HepG2 (cell line): ENCODE measurements at regions not wholly inside any gene's neighbourhood (a gene's known extent, or its start where the extent isn't known, plus 50 kb on each side); places are given as distances from the start of the nearest gene placed in this dataset.
A peak's percentile ranks its signal among the peaks of the same experiment; 100 is the strongest.

Experiments used
- ATAC-seq: fragments of 200-7000 bp; cut with Tn5 transposase; 3 replicates; pipeline ENCODE4 v1.9.1; 2020; ENCODE audit warnings: mild to moderate bottlenecking, moderate library complexity
- BruUV-seq: library from RNA; stranded (reverse); fragments of 400-500 nt; replicated peaks from 2 replicates; lab custom pipeline; 2021; lab: Mats Ljungman, UMichigan
- CTCF ChIA-PET: fragments of 300-600 bp; formaldehyde crosslinking; extraction: SDS; loops from one replicate; lab custom pipeline; 2021; ENCODE audit warnings: low total read pairs, inconsistent platforms, low intra/inter-chr PET ratio; lab: Yijun Ruan, JAX
- POLR2A ChIA-PET: fragments of 350-600 bp; sonication (Branson Sonifier 250); formaldehyde crosslinking; loops from one replicate; lab custom pipeline; 2020; ENCODE audit warnings: antibody characterized with exemption, inconsistent platforms; lab: Yijun Ruan, JAX
- DNase-seq: peaks from one replicate; pipeline ENCODE4 v3.0.0-alpha.2; 2015; ENCODE audit warnings: low spot score
- FAIRE-seq: peaks from 3 replicates; lab custom pipeline; 2011; peaks lifted over from hg19 to GRCh38; lab: Jason Lieb, UNC
- H2AFZ ChIP-seq: one replicate; pipeline ENCODE4 v1.6.1; 2011; ENCODE audit warnings: low read length, inconsistent platforms
- H3K27ac ChIP-seq: fragments of 300-600 bp; 3 replicates; pipeline ENCODE4 v1.8.0; 2011; ENCODE audit warnings: mixed run types, mild to moderate bottlenecking, mixed read lengths, low read length, inconsistent platforms; ENCODE audit not compliant: insufficient read depth; ENCODE audit errors: extremely low read length
- H3K27me3 ChIP-seq, 2 experiments: fragments of 200-600 bp in 1 of 2; 2 replicates in 1 of 2; 3 replicates in 1 of 2; pipeline versions ENCODE4 v1.6.0 to v1.8.0; 2011; ENCODE audit warnings: low read length in 2 of 2, mild to moderate bottlenecking in 2 of 2, moderate library complexity in 2 of 2, inconsistent platforms in 1 of 2; ENCODE audit not compliant: insufficient read depth in 2 of 2, control insufficient read depth in 1 of 2
- H3K36me3 ChIP-seq, 2 experiments: fragments of 200-600 bp in 1 of 2; replicated peaks in 1 of 2; 2 replicates in 1 of 2; 3 replicates in 1 of 2; pipeline versions ENCODE4 v1.5.1 to v1.8.0; 2011; ENCODE audit warnings: low read length in 2 of 2, inconsistent platforms in 1 of 2; ENCODE audit not compliant: insufficient read depth in 2 of 2, control insufficient read depth in 1 of 2
- H3K4me1 ChIP-seq: 2 replicates; pipeline ENCODE4 v1.5.1; 2012; ENCODE audit warnings: low read length, inconsistent platforms; ENCODE audit not compliant: insufficient read depth
- H3K4me2 ChIP-seq: 2 replicates; pipeline ENCODE4 v1.6.0; 2011; ENCODE audit warnings: low read depth, low read length, inconsistent platforms
- H3K4me3 ChIP-seq, 3 experiments: fragments of 200-600 bp in 1 of 3; sonication (generic), shearing (Covaris generic) in 1 of 3; replicated peaks in 1 of 3; 2 replicates each; pipeline ENCODE4 v1.5.1; 2011 to 2016; ENCODE audit warnings: low read length in 3 of 3, inconsistent platforms in 2 of 3, low read depth in 2 of 3, mild to moderate bottlenecking in 2 of 3, control low read depth in 1 of 3, mixed read lengths in 1 of 3; ENCODE audit not compliant: insufficient read depth in 1 of 3
- H3K79me2 ChIP-seq: one replicate; pipeline ENCODE4 v1.6.1; 2011; ENCODE audit warnings: low read length, inconsistent platforms; ENCODE audit not compliant: insufficient read depth
- H3K9ac ChIP-seq: 2 replicates; pipeline ENCODE4 v1.6.0; 2011; ENCODE audit warnings: mild to moderate bottlenecking, low read depth, low read length, inconsistent platforms; ENCODE audit not compliant: insufficient read depth
- H3K9me3 ChIP-seq: 2 replicates; pipeline ENCODE4 v1.5.1; 2012; ENCODE audit warnings: mild to moderate bottlenecking, low read length
- H4K20me1 ChIP-seq: 2 replicates; pipeline ENCODE4 v1.6.0; 2011; ENCODE audit warnings: inconsistent platforms, mild to moderate bottlenecking, low read length, moderate library complexity; ENCODE audit not compliant: insufficient read depth
- TFE3 ChIP-seq: IDR thresholded peaks from 2 replicates; pipeline ENCODE4 v1.6.1; 2016
- WGBS: methylation state at CpG from one replicate; pipeline ENCODE4 v1.1.6; 2017; ENCODE audit warnings: low lambda C conversion rate; 5-methylcytosine and 5-hydroxymethylcytosine counted together
- in situ Hi-C: cut with HindIII; loops from 2 replicates; pipeline ENCODE4 v1.10.0; 2017; ENCODE audit warnings: low pct_unique_long_range_greater_than_20kb; ENCODE audit not compliant: extremely low pct_ligation_motif_present
- intact Hi-C: fragments of 100-400 bp; cut with micrococcal nuclease; formaldehyde crosslinking; loops from one replicate; pipeline ENCODE4 v1.10.0; 2022; ENCODE audit not compliant: unreplicated experiment
- TF ChIP-seq, protein P1 (sequence below), 2 experiments: fragments of 450-650 bp in 1 of 2; sonication (generic) in 1 of 2; formaldehyde crosslinking in 1 of 2; IDR thresholded peaks; 2 replicates each; pipeline versions ENCODE4 v1.6.1 to v1.8.0; 2016 to 2022; ENCODE audit warnings: antibody characterized with exemption in 1 of 2, mild to moderate bottlenecking in 1 of 2, missing genetic modification reagents in 1 of 2

DNA sequence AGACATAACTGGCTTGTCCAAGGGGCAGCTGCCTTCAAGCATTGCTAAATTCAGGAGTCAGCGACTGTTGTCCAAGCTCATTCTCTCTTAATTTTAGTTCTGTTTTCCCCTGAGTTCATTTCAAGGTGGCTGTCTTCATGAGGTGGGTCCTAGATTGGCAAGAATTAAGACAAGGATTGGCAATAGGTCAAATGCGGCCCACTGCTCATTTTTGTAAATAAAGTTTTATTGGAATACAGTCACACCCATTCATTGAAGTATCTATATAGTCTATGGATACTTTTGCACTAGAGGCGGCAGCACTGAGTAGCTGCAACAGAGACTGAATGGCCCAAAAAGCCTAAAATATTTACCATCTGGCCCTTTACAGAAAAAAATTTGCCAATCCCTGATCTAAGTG, 73.8 kb downstream of the TMEM114 start:
- Histone ChIP-seq H3K4me2 (no peak overlapping the region), H4K20me1 (no peaks in the 10 kb centered on the region), H3K36me3 (no peaks in the 10 kb centered on the region), H3K4me3 (no peak overlapping the region), H3K9me3 (no peaks in the 10 kb centered on the region), H3K27me3 (peaks cover 0 to 57% of the 10 kb centered on the region in 2 experiments; a peak in 3 of 5 replicates), H3K4me1 (no peaks in the 10 kb centered on the region), H2AFZ (no peak overlapping the region), H3K9ac (no peak overlapping the region), H3K27ac (no peak overlapping the region), H3K79me2 (no peaks in the 10 kb centered on the region)
- WGBS = 51% methylated on average over 3 of the region's 3 CpGs
- FAIRE-seq (no peak), DNase-seq (no peak), ATAC-seq (no peak)
- TF ChIP-seq, protein P1, sequence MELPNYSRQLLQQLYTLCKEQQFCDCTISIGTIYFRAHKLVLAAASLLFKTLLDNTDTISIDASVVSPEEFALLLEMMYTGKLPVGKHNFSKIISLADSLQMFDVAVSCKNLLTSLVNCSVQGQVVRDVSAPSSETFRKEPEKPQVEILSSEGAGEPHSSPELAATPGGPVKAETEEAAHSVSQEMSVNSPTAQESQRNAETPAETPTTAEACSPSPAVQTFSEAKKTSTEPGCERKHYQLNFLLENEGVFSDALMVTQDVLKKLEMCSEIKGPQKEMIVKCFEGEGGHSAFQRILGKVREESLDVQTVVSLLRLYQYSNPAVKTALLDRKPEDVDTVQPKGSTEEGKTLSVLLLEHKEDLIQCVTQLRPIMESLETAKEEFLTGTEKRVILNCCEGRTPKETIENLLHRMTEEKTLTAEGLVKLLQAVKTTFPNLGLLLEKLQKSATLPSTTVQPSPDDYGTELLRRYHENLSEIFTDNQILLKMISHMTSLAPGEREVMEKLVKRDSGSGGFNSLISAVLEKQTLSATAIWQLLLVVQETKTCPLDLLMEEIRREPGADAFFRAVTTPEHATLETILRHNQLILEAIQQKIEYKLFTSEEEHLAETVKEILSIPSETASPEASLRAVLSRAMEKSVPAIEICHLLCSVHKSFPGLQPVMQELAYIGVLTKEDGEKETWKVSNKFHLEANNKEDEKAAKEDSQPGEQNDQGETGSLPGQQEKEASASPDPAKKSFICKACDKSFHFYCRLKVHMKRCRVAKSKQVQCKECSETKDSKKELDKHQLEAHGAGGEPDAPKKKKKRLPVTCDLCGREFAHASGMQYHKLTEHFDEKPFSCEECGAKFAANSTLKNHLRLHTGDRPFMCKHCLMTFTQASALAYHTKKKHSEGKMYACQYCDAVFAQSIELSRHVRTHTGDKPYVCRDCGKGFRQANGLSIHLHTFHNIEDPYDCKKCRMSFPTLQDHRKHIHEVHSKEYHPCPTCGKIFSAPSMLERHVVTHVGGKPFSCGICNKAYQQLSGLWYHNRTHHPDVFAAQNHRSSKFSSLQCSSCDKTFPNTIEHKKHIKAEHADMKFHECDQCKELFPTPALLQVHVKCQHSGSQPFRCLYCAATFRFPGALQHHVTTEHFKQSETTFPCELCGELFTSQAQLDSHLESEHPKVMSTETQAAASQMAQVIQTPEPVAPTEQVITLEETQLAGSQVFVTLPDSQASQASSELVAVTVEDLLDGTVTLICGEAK (IDR thresholded peaks at IDR 0.05) = no peak
- TF ChIP-seq, protein P1 (CRISPR knock-in tag; IDR thresholded peaks at IDR 0.05) = peak; percentile 94
- TF ChIP-seq TFE3 (CRISPR knock-in tag) = no peak
- in situ Hi-C loops (no loop called here), intact Hi-C loops (no loop called here)
- POLR2A ChIA-PET = no interaction called here
- BruUV-seq = no TSS peak
- CTCF ChIA-PET = no interaction called here
